ENCODE measurements at regions not wholly inside any gene's neighbourhood (a gene's known extent, or its start where the extent isn't known, plus 50 kb on each side); places are given as distances from the start of the nearest gene placed in this dataset.

GRCh38 chr13:95392597-95392996 is 91.3 kb upstream of the ABCC4 start:
- Histone ChIP-seq H3K27ac (no peak overlapping the region), H3K9me3 (no peaks in the 10 kb centered on the region), H3K4me1 (peaks cover 0 to 18% (median 9%) of the 10 kb centered on the region in 6 donors), H3K36me3 (no peaks in the 10 kb centered on the region), H3K27me3 (replicated peaks in 1 of 7) (peaks cover 0 to 69% (median 0%) of the 10 kb centered on the region in 7 donors), H3K4me3 (no peak overlapping the region)
- no peak for TF ChIP-seq POLR2AphosphoS5 (IDR thresholded peaks at IDR 0.05)
- DNase-seq, result no peak
- intact Hi-C loops (cut with DNase I; ENCODE audit: low total_unique reads), result no loop called here
- WGBS, 5 donors, result 87 to 98% (median 93%) methylated on average over 3 of the region's 3 CpGs

GRCh38 chr13:95403349-95404140 is 102.3 kb upstream of the ABCC4 start:
- no peaks in the 10 kb centered on the region for H3K9me3 ChIP-seq
- peak overlapping the region in 5 of 8 donors; percentile 16 to 60 (median 30) for H3K4me3 ChIP-seq
- H3K27me3 ChIP-seq (replicated peaks in 1 of 7), result peaks cover 0 to 26% (median 0%) of the 10 kb centered on the region in 7 donors
- intact Hi-C loops (cut with DNase I; ENCODE audit: low total_unique reads), result loop anchor here (2.0 kb wide), 1 partner anchor 215 kb away; no protein-coding TSS in a partner anchor
- H3K4me1 ChIP-seq, result peaks cover 7 to 14% (median 10%) of the 10 kb centered on the region in 6 donors
- WGBS, 5 donors, result 22 to 30% (median 22%) methylated on average over 17 of the region's 17 CpGs
- TF ChIP-seq POLR2AphosphoS5 (IDR thresholded peaks at IDR 0.05) (no peak), POLR2A (IDR thresholded peaks at IDR 0.05) (no peak)
- no peak for DNase-seq
- no peaks in the 10 kb centered on the region for H3K36me3 ChIP-seq
- no peak overlapping the region for H3K27ac ChIP-seq

GRCh38 chr13:95404141-95404882 is 103.1 kb upstream of the ABCC4 start:
- WGBS, 5 donors, result 12 to 14% (median 13%) methylated on average over 24 of the region's 24 CpGs
- no peak overlapping the region for H3K27ac ChIP-seq
- peaks cover 7 to 14% (median 10%) of the 10 kb centered on the region in 6 donors for H3K4me1 ChIP-seq
- H3K36me3 ChIP-seq, result no peaks in the 10 kb centered on the region
- H3K27me3 ChIP-seq (replicated peaks in 1 of 7), result peaks cover 0 to 26% (median 0%) of the 10 kb centered on the region in 7 donors
- TF ChIP-seq POLR2AphosphoS5 (IDR thresholded peaks at IDR 0.05) (peak in 2 of 3 donors; percentile 31 to 48), POLR2A (IDR thresholded peaks at IDR 0.05) (no peak)
- TF ChIP-seq, protein P1, sequence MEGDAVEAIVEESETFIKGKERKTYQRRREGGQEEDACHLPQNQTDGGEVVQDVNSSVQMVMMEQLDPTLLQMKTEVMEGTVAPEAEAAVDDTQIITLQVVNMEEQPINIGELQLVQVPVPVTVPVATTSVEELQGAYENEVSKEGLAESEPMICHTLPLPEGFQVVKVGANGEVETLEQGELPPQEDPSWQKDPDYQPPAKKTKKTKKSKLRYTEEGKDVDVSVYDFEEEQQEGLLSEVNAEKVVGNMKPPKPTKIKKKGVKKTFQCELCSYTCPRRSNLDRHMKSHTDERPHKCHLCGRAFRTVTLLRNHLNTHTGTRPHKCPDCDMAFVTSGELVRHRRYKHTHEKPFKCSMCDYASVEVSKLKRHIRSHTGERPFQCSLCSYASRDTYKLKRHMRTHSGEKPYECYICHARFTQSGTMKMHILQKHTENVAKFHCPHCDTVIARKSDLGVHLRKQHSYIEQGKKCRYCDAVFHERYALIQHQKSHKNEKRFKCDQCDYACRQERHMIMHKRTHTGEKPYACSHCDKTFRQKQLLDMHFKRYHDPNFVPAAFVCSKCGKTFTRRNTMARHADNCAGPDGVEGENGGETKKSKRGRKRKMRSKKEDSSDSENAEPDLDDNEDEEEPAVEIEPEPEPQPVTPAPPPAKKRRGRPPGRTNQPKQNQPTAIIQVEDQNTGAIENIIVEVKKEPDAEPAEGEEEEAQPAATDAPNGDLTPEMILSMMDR (IDR thresholded peaks at IDR 0.05 in 8 of 11, conservative IDR thresholded peaks at IDR 0.05 in 3 of 11), result peak; percentile 61 to 94 (median 89)
- H3K9me3 ChIP-seq, result no peaks in the 10 kb centered on the region
- DNase-seq, result peak; percentile 93
- H3K4me3 ChIP-seq, result peak overlapping the region in 5 of 8 donors; percentile 16 to 60 (median 30)
- intact Hi-C loops (cut with DNase I; ENCODE audit: low total_unique reads), result loop anchor here (2.0 kb wide), 1 partner anchor 216 kb away; no protein-coding TSS in a partner anchor

- Histone ChIP-seq H3K27me3 (replicated peaks in 1 of 7) (peaks cover 0 to 26% (median 0%) of the 10 kb centered on the region in 7 donors), H3K9me3 (no peaks in the 10 kb centered on the region), H3K27ac (no peak overlapping the region), H3K4me3 (no peak overlapping the region), H3K4me1 (peaks cover 7 to 14% (median 10%) of the 10 kb centered on the region in 6 donors), H3K36me3 (no peaks in the 10 kb centered on the region)
- intact Hi-C loops (cut with DNase I; ENCODE audit: low total_unique reads), result no loop called here
- TF ChIP-seq, protein P1 (IDR thresholded peaks at IDR 0.05 in 8 of 11, conservative IDR thresholded peaks at IDR 0.05 in 3 of 11), result no peak
- TF ChIP-seq POLR2AphosphoS5 (IDR thresholded peaks at IDR 0.05), result no peak
- no peak for TF ChIP-seq POLR2A (IDR thresholded peaks at IDR 0.05)
- 43 to 67% (median 54%) methylated on average over 3 of the region's 3 CpGs for WGBS, 5 donors
- no peak for DNase-seq
These were observed 104.9 kb upstream of the ABCC4 start for GRCh38 chr13:95406176-95406575.

All from spleen (tissue), 11 donors.